Osteoblast (primary cell): ENCODE measurements at regions not wholly inside any gene's neighbourhood (a gene's known extent, or its start where the extent isn't known, plus 50 kb on each side); places are given as distances from the start of the nearest gene placed in this dataset.

Experiments
- DNase-seq: peaks from one replicate; pipeline ENCODE4 v3.0.0; 2011; ENCODE audit warnings: low spot score, mixed read lengths; ENCODE audit not compliant: insufficient read length; ENCODE audit errors: missing footprints
- H2AFZ ChIP-seq: 2 replicates; pipeline ENCODE4 v1.6.0; 2011; ENCODE audit warnings: mild to moderate bottlenecking, low read length
- H3K27ac ChIP-seq: 2 replicates; pipeline ENCODE4 v1.5.1; 2011; ENCODE audit warnings: mild to moderate bottlenecking, low read depth, low read length, moderate library complexity
- H3K27me3 ChIP-seq: 2 replicates; pipeline ENCODE4 v1.6.0; 2012; ENCODE audit warnings: mild to moderate bottlenecking, control low read depth, inconsistent platforms, low read length, moderate library complexity; ENCODE audit not compliant: insufficient read depth
- H3K36me3 ChIP-seq: 2 replicates; pipeline ENCODE4 v1.5.1; 2011; ENCODE audit warnings: mild to moderate bottlenecking, low read length, control low read depth, moderate library complexity; ENCODE audit not compliant: insufficient read depth
- H3K4me1 ChIP-seq: 2 replicates; pipeline ENCODE4 v1.5.1; 2011; ENCODE audit warnings: mild to moderate bottlenecking, low read length, control low read depth, moderate library complexity; ENCODE audit not compliant: insufficient read depth
- H3K4me2 ChIP-seq: 2 replicates; pipeline ENCODE4 v1.6.0; 2011; ENCODE audit warnings: mild to moderate bottlenecking, low read length; ENCODE audit not compliant: insufficient read depth
- H3K4me3 ChIP-seq: fragments of 200-600 bp; sonication (generic); 3 replicates; pipeline ENCODE4 v1.5.1; 2012; ENCODE audit warnings: mild to moderate bottlenecking, low read length, inconsistent platforms; ENCODE audit not compliant: insufficient read depth
- H3K79me2 ChIP-seq: 2 replicates; pipeline ENCODE4 v1.6.0; 2012; ENCODE audit warnings: mild to moderate bottlenecking, low read length, control low read depth, inconsistent platforms; ENCODE audit not compliant: insufficient read depth
- H3K9me3 ChIP-seq: 2 replicates; pipeline ENCODE4 v1.5.1; 2011; ENCODE audit warnings: low read depth, low read length, control low read depth
- H4K20me1 ChIP-seq: 2 replicates; pipeline ENCODE4 v1.6.0; 2012; ENCODE audit warnings: mild to moderate bottlenecking, low read length, control low read depth; ENCODE audit not compliant: insufficient read depth
- TF ChIP-seq, protein P1 (sequence below): IDR thresholded peaks from 2 replicates; pipeline ENCODE4 v1.5.1; 2011; ENCODE audit warnings: mild to moderate bottlenecking, low read depth, low read length, moderate library complexity; ENCODE audit errors: extremely low read depth

DNA sequence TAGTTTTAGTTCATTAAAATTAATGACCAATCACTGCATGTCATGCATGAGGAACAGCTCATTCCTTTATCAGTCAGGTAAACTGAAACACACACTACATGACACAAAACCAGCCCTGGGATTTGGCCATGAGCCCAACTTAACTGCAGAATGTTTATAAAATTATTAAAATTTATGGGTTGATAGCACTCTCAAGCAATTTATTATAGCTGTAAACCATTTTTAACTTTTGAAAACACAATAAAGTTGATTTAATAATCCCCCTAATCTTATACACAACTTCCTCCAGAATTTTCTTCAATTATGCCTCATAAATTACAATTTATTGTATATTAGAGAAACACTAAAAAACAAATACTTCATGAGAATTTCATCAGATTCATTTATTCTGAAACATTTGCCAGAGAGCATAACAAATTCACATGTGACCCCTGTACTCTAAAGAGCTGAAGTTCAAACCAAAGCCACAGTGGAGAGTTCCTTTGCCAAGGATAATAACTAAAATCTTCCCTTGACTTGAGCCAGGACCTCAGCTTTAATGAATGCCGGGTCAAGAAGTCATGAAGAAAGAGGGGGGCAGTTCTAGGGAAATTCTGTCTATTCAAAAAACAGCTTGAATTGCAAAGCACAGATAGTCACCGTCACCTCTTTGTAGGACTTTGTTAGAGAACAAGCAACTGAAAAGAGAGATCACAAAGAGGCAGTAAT is 763.7 kb upstream of the GRAMD2B start:
- Histone ChIP-seq H3K27me3 (no peaks in the 10 kb centered on the region), H3K36me3 (no peaks in the 10 kb centered on the region), H3K4me1 (peaks cover 10% of the 10 kb centered on the region), H3K4me2 (peak overlapping the region; percentile 18), H2AFZ (no peak overlapping the region), H3K27ac (no peak overlapping the region), H3K4me3 (no peak overlapping the region), H3K9me3 (no peaks in the 10 kb centered on the region), H3K79me2 (no peaks in the 10 kb centered on the region), H4K20me1 (no peaks in the 10 kb centered on the region)
- DNase-seq, result no peak
- TF ChIP-seq, protein P1, sequence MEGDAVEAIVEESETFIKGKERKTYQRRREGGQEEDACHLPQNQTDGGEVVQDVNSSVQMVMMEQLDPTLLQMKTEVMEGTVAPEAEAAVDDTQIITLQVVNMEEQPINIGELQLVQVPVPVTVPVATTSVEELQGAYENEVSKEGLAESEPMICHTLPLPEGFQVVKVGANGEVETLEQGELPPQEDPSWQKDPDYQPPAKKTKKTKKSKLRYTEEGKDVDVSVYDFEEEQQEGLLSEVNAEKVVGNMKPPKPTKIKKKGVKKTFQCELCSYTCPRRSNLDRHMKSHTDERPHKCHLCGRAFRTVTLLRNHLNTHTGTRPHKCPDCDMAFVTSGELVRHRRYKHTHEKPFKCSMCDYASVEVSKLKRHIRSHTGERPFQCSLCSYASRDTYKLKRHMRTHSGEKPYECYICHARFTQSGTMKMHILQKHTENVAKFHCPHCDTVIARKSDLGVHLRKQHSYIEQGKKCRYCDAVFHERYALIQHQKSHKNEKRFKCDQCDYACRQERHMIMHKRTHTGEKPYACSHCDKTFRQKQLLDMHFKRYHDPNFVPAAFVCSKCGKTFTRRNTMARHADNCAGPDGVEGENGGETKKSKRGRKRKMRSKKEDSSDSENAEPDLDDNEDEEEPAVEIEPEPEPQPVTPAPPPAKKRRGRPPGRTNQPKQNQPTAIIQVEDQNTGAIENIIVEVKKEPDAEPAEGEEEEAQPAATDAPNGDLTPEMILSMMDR, result no peak

DNA sequence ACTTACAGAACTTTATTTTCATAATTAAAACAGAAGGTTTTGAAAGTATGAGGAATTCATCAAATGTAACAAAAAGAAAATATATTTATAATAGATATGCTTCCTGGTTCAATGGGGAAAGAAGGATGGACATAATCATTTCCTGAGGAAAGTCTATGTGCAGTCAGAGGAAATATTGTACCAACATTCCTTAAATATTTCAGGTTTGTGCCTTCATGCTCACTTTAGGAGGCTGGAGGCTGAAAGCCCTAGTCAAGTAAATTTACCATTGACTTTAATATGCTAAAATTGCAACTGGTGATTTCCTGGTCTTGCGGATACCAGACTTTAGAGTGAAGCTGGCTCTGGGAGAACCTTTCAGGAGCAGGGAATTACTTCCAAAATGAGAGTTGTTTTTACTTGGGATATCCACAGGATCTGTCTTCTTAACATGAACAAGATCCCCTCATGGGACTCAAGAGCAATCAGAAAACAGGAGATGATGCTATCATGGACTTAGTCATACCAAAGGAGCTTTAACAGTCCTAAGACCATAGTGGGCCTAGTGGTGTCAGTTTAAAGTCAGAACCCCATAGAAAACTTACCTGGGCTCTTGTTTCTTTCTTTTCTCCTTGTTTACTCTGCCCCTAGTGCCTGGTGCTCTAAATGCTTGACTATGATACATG is 762.8 kb upstream of the GRAMD2B start:
- no peaks in the 10 kb centered on the region for H3K36me3 ChIP-seq
- DNase-seq, result no peak
- H3K9me3 ChIP-seq, result no peaks in the 10 kb centered on the region
- H2AFZ ChIP-seq, result no peak overlapping the region
- H3K79me2 ChIP-seq, result no peaks in the 10 kb centered on the region
- TF ChIP-seq, protein P1, result no peak
- no peak overlapping the region for H3K4me2 ChIP-seq
- no peak overlapping the region for H3K27ac ChIP-seq
- H4K20me1 ChIP-seq, result no peaks in the 10 kb centered on the region
- H3K4me1 ChIP-seq, result peaks cover 10% of the 10 kb centered on the region
- no peaks in the 10 kb centered on the region for H3K27me3 ChIP-seq
- no peak overlapping the region for H3K4me3 ChIP-seq

DNA sequence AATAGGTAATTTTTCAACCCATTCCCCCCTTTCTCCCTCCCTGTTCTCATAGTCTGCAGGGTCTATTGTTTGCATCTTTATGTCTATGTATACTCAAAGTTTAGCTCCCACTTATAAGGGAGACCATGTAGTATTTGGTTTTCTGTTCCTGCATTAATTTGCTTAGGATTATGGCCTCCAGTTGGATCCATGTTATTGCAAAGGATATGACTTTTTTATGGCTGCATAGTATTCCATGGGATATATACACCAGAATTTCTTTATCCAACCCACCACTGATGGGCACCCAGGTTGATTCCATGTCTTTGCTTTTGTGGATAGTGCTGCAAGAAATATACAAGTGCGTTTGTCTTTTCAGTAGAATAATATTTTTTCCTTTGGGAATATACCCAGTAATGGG is 761.6 kb upstream of the GRAMD2B start:
- no peak overlapping the region for H3K27ac ChIP-seq
- no peak overlapping the region for H2AFZ ChIP-seq
- TF ChIP-seq, protein P1, result no peak
- H3K4me2 ChIP-seq, result no peak overlapping the region
- no peak overlapping the region for H3K4me3 ChIP-seq
- peaks cover 10% of the 10 kb centered on the region for H3K4me1 ChIP-seq
- no peaks in the 10 kb centered on the region for H3K36me3 ChIP-seq
- H3K27me3 ChIP-seq, result no peaks in the 10 kb centered on the region
- no peaks in the 10 kb centered on the region for H3K9me3 ChIP-seq
- H3K79me2 ChIP-seq, result no peaks in the 10 kb centered on the region
- no peak for DNase-seq
- H4K20me1 ChIP-seq, result no peaks in the 10 kb centered on the region

DNA sequence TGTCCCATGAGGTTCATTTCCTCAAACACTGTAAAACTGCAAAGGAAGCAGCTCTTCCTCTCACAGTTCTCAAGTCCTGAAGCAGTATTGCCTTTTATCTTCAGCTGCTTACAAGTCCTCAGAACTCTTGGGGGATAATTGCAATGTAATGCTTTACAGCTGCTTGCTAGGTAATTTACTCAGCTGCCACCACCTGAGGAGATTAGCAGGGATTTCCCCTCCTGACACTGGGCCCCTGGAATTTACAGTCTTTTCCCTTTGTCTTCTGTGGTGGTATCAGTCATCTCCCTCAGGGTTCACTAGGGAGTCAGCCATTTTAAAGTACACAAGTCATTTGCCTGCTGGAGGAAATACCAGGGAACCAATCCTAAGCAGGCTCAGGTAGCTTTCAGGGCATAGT is 754.3 kb upstream of the GRAMD2B start:
- Histone ChIP-seq H4K20me1 (no peaks in the 10 kb centered on the region), H3K4me2 (no peak overlapping the region), H3K4me3 (no peak overlapping the region), H3K4me1 (no peaks in the 10 kb centered on the region), H2AFZ (peak overlapping the region; percentile 19), H3K9me3 (no peaks in the 10 kb centered on the region), H3K27ac (no peak overlapping the region), H3K79me2 (no peaks in the 10 kb centered on the region), H3K27me3 (no peaks in the 10 kb centered on the region), H3K36me3 (no peaks in the 10 kb centered on the region)
- no peak for DNase-seq
- TF ChIP-seq, protein P1, result no peak
